HG02970 (cell line): ENCODE measurements at regions not wholly inside any gene's neighbourhood (a gene's known extent, or its start where the extent isn't known, plus 50 kb on each side); places are given as distances from the start of the nearest gene placed in this dataset.
"Not testable (repeated sequence)": the region's sequence is repeated elsewhere in the genome, so short reads cannot be mapped to it uniquely, and the experiment has no call there.

ENCODE experiments used
- ATAC-seq: cut with Tn5 transposase; IDR thresholded peaks from one replicate; pipeline ENCODE4 v1.9.1; 2021; ENCODE audit warnings: mild to moderate bottlenecking, moderate library complexity, moderate number of reproducible peaks; ENCODE audit not compliant: unreplicated experiment, low FRiP score

DNA sequence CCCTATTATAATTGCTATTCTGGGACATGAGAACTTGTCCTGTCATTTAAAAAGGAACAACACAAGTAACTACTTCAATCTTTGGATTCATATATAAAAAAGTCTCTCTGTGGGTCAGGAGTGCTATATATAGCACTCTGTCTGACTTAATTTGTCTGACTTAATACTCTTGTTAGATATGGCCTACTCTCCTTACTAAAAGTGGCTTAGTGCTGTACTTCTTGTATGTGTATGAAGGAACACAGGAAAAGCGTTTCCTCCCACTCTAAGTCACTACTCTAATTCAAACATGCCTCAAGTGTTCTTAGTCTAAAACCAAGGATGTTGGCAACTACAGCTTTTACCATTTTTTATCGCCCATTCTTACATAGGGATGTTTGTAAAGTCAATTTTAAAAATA, 255.2 kb upstream of the ROBO1 start:
- ATAC-seq = no peak

DNA sequence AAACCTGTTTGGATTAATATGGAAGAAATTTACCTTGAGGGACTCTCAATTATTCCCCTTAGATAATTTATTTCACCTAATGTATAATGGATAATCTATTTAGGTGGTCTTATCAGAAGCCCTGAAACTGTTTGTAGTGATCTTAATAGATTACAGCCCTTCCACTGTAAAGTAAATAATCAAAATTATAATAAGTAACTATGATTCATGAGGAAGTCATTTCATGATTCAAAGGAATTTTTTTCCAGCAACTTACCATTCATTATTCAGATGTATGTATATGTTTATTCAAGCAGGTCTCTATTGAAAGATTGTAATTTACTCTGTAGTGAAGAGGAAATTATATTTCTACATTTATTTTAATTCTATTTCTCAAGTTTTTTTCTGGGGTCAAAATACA, 250.6 kb upstream of the ROBO1 start:
- ATAC-seq = no peak

DNA sequence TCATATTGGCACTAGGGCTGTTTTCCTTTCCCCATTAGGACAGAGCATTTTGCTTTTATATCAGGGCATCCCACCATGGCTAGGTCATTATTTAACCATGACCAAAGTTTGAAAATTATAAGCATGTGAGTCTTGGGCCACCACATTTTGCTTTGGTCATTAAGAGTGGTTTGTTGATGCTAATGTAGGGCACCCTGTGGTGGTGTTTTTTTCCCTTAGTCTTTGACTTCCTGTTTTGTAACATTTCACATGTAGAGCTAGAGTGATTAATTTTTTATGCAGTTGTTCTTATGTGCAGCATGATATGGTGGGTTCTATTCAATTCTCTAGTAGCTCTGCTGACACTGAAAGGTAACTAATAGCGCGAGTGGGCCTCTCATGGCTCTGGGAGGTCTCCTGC, 249.6 kb upstream of the ROBO1 start:
- no peak for ATAC-seq

DNA sequence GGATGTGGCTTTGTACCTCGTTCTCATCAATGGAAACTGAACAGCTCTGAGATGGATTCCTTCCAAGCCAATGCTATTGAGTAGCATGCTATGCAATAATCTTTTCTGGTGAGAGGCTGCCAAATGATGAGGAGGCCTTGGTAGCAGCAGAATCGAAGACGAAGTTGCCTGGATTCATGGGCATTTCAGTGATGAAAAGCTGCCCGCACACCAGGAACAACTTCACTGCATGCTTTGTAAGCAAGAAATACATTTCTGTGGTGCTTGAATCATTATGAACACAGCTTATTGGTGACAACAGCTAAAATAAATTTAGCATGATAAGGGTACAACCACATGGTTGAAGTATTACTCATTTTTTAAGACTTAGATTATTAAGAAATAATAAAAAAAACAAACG, 246.8 kb upstream of the ROBO1 start:
- ATAC-seq = no peak

DNA sequence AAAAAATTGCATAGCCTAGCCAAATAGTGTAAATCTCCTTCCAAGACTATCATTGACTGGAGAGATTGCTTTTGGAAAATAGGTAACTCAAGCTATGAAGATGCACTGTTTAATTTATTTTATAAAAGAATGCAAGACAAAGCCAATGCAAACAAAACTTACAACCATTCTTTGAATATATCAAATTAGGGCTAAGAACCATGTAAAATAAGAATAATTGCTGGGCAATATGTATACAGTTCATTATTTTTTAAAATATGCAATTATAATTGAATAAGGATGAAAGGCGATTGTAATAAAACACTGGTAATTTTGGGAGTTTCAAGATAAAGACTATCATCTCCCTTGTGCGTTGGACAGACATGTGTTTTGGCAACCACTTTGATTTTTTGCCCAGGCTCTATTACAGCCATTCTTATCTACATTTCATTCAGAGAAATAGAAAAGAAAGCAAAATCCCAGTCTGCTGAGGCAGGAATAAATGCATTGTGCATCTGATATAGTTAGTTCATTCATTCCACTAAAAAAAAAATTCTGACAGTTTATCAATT, 242.3 kb upstream of the ROBO1 start:
- ATAC-seq = no peak

DNA sequence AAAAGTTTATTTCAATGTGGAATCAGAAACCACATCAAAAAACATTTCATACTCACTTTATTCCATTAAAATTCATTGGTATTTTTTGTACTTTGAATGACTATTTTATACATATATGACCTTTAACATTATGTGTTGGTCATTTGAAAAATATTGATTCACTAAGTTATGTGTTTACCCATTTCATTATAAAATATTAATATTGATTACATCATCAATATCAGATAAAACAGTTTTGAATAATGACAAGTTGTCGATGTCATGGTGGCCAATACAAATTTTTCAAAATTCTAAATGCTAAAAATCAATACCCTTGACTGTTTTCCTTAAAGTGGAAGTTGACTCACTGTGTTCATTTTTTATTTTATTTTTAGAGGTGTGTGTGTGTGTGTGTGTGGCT, 239.7 kb upstream of the ROBO1 start:
- ATAC-seq = no peak

DNA sequence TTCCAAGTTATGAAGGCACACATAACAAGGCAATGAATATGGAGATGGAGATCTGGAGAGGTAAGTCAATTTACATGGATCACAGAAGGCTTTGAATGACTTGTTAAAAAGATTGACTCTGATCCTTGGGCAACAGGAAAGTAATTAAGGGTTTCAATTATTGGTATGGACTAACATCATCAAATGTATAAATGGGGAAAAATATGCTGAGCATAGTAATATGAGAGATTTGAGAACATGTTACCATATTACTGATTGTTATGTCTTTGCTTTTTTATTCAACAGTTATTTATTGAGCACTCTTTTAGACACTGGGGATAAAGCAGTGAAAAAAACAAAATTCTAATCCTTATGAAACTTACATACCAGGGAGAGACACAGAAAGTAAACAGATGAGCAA, 238.5 kb upstream of the ROBO1 start:
- ATAC-seq = no peak

DNA sequence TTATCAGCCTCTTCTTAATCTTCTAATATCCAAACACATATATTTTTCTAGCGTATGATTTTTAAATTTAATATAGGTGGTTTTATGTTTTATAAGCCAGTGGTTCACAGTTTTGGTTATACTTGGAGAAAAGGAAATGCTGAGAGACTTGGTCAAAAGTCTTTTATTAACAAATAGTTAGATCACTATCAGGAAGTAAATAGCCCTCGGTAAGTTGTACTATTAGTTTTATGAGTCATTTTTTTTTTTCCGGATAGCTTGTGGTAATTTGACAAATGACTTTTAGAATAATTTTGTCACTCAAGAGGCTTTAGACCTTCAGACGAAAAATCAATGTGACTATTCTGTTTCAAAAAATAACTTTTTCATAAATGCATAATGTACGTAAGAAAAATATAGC, 232.2 kb upstream of the ROBO1 start:
- ATAC-seq = no peak

DNA sequence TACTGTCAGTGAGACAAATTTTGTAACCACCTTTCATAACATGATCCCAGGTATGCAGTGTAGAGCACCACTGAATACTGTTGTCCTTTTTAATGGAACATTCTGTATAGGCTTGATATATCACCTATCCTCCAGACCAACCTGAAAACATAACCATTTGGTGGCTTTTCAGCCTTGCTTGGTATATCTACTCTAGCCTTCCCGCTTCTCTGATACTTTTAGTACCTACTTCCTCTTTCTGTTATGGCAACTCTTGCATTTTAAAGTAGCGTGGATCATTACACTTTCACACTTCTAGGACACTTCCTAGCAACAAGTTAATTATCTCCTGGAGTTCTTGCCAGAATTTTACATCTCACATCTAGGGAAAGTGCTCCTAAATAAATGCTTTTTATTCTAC, 226.6 kb upstream of the ROBO1 start:
- no peak for ATAC-seq

DNA sequence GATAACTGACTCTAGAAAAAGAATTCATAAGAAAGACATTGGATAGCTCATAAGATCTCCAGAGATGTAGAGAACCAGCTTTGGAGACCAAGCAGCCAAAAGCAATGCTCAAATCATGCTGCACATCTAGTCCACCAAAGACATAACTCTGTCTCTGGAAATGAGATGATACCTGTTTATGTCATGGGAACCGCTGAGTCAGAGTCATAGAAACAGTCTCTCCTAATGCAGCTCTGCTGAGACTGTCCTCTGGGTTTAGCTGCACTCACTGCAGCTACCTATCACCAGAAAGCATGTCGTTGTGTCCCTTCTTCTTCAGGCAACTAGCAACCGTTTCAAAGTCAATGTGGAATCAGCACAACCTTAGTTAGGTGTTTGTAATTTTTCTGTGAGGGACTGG, 218.5 kb upstream of the ROBO1 start:
- no peak for ATAC-seq

DNA sequence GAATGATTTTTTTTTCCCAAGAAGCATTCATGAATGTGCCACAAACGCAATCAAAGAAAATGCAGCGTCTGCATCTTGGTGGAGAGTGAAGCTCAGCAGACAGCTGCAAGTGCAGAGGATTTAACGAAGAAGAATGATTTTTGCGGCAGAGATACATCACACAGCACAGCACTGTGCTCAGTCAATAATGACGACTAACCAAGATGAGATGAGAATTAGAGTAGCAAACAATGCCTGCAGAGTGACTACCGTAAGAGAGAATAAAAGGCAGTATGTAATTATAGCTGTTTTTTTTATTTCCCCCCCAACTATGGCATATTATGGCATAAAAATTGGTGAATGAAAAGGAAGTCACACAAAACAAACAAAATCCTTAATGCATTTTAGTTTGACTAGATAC, 218.0 kb upstream of the ROBO1 start:
- ATAC-seq = no peak

DNA sequence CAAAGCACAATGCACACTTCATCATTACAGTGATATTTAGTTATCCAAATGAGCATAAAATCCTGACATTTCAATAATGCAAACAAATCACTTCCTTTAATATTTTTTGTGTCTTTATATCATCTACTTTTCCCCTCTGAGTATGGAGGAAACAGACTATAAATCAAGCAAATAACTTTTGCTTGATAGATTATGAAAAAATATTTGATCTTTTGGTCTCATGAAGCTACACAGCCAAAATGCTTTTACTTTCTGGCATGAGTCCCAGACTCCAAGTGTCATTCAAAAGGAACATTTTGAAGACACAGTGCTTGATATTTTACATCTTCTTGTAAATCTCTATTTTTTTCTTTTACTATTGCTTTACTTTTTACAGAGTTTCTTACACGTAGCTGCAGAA, 215.3 kb upstream of the ROBO1 start:
- ATAC-seq = no peak

DNA sequence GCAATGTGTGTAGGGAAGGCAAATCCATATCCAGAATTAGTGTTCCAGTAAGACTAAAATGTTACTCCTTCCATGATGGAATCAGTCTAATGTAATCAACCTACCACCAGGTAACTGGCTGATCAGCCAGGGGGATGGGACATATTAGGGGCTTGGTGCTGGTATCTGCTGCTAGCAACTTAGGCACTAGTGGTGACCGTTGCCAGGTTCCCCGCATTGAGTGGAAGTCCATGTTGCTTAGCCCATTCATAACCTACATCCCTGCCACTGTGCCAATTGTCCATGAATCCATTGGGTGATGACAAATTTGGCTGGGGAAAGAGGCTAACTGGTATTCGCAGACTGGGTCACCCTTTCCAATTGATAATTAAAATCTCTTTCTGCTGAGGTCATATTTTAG, 212.2 kb upstream of the ROBO1 start:
- ATAC-seq = no peak

DNA sequence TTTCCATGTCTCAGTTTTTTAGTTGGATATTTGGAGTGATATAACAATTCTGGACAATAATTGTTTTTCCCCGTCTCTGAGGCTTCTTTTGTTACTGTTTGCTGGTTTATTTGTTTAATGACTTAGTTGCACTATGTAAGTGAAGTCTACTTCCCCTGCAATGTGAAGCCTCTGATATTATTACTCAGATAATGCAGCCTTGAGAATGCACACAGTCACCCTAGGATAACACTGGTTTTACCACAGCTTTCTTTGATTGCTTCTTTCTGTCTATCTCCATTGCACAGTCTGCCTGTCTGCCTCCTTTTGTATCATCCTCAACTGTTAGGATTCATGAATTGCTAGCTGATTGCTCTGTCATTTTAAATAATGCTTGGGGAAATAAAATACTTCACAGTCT, 208.7 kb upstream of the ROBO1 start:
- ATAC-seq = no peak

DNA sequence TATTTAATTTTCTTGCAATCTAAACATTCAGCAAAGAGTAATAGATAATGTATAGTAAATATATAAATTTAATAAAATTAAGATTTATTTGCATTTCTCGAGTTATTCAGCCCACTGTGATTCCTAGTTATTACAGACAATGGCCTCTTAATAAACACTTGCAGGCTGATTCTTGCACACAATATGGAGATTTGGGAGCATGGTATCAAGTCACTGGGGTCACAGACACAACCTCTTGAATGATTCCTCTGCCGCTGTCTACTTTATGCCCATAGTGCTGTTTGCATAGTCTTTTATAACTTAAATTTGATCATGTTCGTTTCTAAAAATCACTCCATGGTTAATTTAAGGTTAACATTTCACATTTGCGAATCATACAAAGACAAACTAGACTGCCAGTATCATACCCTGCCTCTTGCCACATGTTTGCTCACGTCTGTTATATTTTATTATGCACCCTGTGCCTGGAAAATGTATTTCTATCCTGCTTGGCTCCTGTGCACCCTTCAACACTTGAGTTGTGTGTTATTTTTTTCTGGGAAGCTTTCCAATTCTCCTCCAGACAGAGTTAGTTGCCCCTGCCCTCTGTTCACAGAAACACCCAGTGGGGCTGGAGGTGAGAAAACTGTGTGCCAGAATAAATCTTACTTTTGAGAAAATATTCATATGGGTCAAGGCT, 206.3 kb upstream of the ROBO1 start:
- ATAC-seq = no peak

DNA sequence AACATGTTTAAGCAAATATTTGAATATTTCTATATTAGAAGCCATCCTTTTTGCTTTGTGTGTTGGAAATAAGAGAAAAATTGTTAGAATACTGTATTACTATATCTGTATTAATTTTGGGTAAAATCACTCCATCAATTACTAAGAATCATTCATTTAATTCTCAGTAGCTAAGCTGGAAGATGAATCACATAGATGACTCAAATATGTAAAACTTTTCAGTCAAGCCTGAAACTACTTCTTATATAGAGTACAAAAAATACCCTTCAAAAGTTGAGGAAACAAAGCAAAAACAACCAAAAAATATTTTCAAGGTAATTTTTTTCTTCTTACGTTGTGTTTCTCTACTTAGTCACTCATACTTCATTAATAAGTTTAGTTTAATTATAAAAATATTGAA, 205.7 kb upstream of the ROBO1 start:
- no peak for ATAC-seq

DNA sequence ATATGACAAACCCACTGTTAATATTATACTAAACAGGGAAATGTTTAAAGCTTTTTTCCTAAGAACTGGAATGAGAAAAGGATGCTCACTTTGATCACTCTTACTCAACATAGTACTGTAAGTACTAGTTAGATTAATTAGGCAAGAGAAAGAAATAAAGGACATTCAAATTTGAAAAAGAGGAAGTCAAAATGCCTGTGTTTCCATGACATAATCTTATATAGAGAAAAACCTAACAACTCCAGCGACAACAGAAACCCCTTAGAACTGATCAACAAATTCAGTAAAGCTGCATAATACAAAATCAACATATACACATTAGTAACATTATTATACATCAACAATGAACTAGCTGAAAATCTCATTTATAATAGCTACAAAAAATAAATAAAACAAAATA, 200.6 kb upstream of the ROBO1 start:
- ATAC-seq = no peak

DNA sequence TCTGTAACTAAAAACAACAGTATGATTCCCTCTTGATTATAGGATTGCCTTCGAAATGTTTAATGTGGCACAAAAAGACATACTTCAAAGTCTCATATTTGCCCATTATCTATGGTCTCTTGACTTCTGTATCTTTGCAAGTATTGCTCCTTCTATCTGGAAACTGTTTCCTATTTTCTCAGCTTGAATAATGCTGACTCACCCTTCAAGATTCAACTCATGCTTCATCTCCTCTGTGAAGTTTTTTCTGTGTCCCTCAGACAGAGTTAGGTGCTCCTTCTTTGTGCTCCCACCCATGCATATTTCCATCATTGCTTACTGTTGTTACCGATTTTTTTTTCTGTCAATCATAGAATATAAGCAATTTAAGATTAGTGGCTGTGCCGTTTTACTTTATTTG, 192.8 kb upstream of the ROBO1 start:
- ATAC-seq = no peak

DNA sequence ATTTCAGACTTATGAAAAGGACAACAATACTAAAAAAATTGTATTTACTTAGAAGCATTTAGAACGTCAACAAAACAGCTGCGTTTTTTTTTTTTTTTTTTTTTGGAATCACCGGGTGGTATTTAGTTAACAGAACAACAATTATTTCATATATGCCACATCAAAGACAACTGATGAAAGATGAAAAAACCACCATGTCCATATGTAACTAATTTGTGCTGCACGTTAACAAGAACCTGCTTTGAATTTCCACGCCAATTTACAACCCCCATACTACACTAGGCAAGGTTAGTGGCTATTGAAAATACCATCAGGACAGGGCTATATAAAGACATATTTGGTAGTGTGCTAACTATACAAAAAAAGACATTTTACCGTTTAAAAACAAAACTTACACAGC, 189.3 kb upstream of the ROBO1 start:
- no peak for ATAC-seq

DNA sequence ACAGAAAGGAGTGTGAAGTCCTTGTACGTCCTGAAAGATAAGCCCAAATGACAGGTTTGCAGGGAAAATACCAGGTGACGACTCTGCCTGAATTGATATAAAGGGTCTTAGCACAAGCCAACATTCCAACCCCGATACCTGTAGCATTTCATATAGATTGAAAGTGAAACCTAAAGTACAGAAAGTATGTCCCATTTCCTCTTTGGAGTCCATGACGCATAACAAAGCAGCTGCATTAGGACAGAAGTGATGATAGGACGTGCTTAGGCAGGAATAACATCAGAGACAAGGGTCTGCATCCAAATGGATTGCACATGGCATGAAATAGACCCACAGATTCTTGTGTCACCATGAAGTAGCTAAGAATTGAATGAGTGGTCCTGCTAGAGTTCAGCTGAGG, 187.0 kb upstream of the ROBO1 start:
- ATAC-seq = no peak

DNA sequence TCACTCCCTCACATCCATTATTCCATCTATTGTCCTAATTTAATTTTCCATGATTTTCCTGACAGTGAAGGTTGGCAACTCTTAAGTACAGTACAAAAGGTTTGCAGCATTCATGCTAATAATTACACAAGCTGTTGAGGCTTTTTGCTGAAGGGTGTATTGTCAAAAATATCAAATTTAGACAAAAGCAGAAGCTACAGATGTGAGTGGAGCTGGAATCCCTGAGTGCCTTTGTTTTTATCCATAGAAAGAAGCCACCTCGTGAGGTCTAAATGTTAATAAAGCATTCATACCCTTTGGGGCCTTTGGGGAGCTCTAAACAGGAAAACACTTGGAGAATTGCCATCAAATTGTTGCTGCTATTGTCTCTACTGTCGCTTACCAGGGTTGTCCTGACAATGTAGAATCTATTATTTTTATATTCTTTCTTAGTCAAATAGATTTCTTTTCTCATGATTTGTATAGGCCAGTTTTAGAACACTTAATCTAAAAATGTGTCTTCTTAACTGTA, 185.8 kb upstream of the ROBO1 start:
- no peak for ATAC-seq

DNA sequence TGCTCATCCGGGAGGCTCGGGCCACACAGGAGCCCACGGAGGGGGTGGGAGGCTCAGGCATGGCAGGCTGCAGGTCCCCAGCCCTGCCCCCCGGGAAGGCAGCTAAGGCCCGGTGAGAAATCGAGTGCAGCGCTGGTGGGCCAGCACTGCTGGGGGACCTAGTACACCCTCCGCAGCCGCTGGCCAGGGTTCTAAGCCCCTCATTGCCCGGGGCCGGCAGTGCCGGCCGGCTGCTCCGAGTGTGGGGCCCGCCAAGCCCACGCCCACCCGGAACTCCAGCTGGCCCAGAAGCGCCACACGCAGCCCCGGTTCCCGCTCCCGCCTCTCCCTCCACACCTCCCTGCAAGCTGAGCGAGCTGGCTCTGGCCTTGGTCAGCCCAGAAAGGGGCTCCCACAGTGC, 183.6 kb upstream of the ROBO1 start:
- not testable (repeated sequence) for ATAC-seq

DNA sequence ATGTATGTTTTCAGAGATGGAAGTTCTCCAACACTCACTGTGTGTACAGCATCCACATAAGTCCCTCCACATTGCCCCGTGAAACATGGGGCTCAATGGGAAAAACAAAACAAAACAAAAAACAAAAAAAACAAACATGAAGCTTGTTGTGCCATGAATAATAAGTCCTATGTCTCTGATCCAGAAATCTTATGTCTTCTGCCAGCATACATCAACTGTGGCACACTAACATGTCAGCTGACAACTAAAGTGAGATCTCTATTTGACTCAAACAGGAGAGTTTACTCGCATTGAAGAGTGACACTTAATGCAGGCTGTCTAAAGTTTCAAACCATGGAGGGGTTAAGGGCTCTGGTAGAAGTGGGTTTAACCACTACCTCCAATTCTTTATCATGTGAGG, 180.2 kb upstream of the ROBO1 start:
- ATAC-seq = no peak
